Spleen (tissue), 7 donors: ENCODE measurements at regions not wholly inside any gene's neighbourhood (a gene's known extent, or its start where the extent isn't known, plus 50 kb on each side); places are given as distances from the start of the nearest gene placed in this dataset.

Source experiments
- POLR2A ChIP-seq, 3 donors: fragments of 450-650 bp; IDR thresholded peaks; one replicate each; pipeline ENCODE4 v1.5.1; 2017; ENCODE audit warnings: antibody characterized with exemption in 3 of 3, mild to moderate bottlenecking in 1 of 3
- TF ChIP-seq, protein P1 (sequence below), 11 experiments: fragments of 200-600 bp in 7 of 11; fragments of 450-650 bp in 4 of 11; sonication (generic) in 4 of 11; IDR thresholded peaks in 8 of 11; conservative IDR thresholded peaks in 3 of 11; 1 replicate in 7 of 11; 2 replicates in 4 of 11; pipeline versions ENCODE4 v1.4.0 to v1.8.0; 2016 to 2021; ENCODE audit warnings: antibody characterized with exemption in 11 of 11, inconsistent platforms in 4 of 11, mild to moderate bottlenecking in 1 of 11
- donor health status: DM: no; HTN: no; CAD: no; lungs with moderate emphysema.
- donor health status: DM: no; HTN: no; CAD: no.
- donor health status: DM: no; HTN: no; CAD: no.

DNA sequence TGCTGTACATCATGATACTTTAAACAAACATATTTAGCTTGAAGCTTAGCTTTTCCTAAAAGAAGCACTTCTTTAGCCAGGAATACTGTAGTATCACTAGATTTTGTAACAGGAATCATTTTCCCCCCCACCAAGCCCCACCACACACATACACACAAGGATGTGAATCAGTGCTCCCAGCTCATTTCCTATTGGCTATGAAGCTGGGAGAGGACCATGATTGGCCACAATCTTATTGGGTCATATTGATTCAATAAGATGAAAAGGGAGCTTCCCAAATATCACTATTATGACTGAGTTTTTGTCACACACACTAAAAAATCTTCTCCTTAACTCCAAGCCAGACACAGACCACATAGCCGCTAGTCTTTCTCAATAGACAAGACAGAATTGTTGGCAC, 140.5 kb upstream of the TNFAIP3 start:
- TF ChIP-seq, protein P1, sequence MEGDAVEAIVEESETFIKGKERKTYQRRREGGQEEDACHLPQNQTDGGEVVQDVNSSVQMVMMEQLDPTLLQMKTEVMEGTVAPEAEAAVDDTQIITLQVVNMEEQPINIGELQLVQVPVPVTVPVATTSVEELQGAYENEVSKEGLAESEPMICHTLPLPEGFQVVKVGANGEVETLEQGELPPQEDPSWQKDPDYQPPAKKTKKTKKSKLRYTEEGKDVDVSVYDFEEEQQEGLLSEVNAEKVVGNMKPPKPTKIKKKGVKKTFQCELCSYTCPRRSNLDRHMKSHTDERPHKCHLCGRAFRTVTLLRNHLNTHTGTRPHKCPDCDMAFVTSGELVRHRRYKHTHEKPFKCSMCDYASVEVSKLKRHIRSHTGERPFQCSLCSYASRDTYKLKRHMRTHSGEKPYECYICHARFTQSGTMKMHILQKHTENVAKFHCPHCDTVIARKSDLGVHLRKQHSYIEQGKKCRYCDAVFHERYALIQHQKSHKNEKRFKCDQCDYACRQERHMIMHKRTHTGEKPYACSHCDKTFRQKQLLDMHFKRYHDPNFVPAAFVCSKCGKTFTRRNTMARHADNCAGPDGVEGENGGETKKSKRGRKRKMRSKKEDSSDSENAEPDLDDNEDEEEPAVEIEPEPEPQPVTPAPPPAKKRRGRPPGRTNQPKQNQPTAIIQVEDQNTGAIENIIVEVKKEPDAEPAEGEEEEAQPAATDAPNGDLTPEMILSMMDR (IDR thresholded peaks at IDR 0.05 in 8 of 11, conservative IDR thresholded peaks at IDR 0.05 in 3 of 11) = no peak
- no peak for TF ChIP-seq POLR2A (IDR thresholded peaks at IDR 0.05)
